Ureter (tissue), 1 donor: ENCODE measurements at regions not wholly inside any gene's neighbourhood (a gene's known extent, or its start where the extent isn't known, plus 50 kb on each side); places are given as distances from the start of the nearest gene placed in this dataset.

Source experiments
- DNase-seq: peaks from one replicate; pipeline ENCODE4 v3.0.0-alpha.2; 2020; ENCODE audit warnings: low spot score
- donor health status: DM: yes; HTN: yes; CAD: no.

GRCh38 chrX:39633293-39633692, 464.5 kb downstream of the BCOR start:
- no peak for DNase-seq

- no peak for DNase-seq
Measured at GRCh38 chrX:39636481-39636880, 461.3 kb downstream of the BCOR start.

- no peak for DNase-seq
Measured at GRCh38 chrX:39638526-39638925, 459.2 kb downstream of the BCOR start.

- DNase-seq = no peak
Measured at GRCh38 chrX:39639871-39640270, 457.9 kb downstream of the BCOR start.

- DNase-seq = no peak
Measured at GRCh38 chrX:39640866-39641265, 456.9 kb downstream of the BCOR start.

- no peak for DNase-seq
Measured at GRCh38 chrX:39642071-39642470, 455.7 kb downstream of the BCOR start.

- no peak for DNase-seq
Measured at GRCh38 chrX:39643550-39643949, 454.2 kb downstream of the BCOR start.

- peak; percentile 53 for DNase-seq
Measured at GRCh38 chrX:39645178-39645895, 452.4 kb downstream of the BCOR start.

GRCh38 chrX:39648548-39649254, 449.1 kb downstream of the BCOR start:
- DNase-seq = no peak

- DNase-seq = no peak
Measured at GRCh38 chrX:39650768-39651347, 446.9 kb downstream of the BCOR start.

- no peak for DNase-seq
Measured at GRCh38 chrX:39652336-39652735, 445.4 kb downstream of the BCOR start.

GRCh38 chrX:39653691-39654090, 444.1 kb downstream of the BCOR start:
- DNase-seq = no peak

GRCh38 chrX:39654183-39654925, 443.4 kb downstream of the BCOR start:
- no peak for DNase-seq

- DNase-seq = no peak
Measured at GRCh38 chrX:39654952-39655351, 442.8 kb downstream of the BCOR start.

- no peak for DNase-seq
Measured at GRCh38 chrX:39661116-39661907, 436.4 kb downstream of the BCOR start.

GRCh38 chrX:39665830-39666518, 431.8 kb downstream of the BCOR start:
- no peak for DNase-seq

- no peak for DNase-seq
Measured at GRCh38 chrX:39667191-39667590, 430.6 kb downstream of the BCOR start.

GRCh38 chrX:39667736-39668482, 429.8 kb downstream of the BCOR start:
- DNase-seq = no peak

GRCh38 chrX:39669668-39670067, 428.1 kb downstream of the BCOR start:
- no peak for DNase-seq

GRCh38 chrX:39670281-39670680, 427.5 kb downstream of the BCOR start:
- no peak for DNase-seq
